Endothelial cell of umbilical vein (primary cell): ENCODE measurements at regions not wholly inside any gene's neighbourhood (a gene's known extent, or its start where the extent isn't known, plus 50 kb on each side); places are given as distances from the start of the nearest gene placed in this dataset.

ENCODE experiments used
- CTCF ChIP-seq, 2 donors: IDR thresholded peaks; 1 replicate in 1 of 2; 2 replicates in 1 of 2; pipeline ENCODE4 v1.5.1; 2011; ENCODE audit warnings: low read length in 2 of 2, mild to moderate bottlenecking in 2 of 2, moderate library complexity in 2 of 2, control low read depth in 1 of 2, inconsistent platforms in 1 of 2, low read depth in 1 of 2; ENCODE audit not compliant: insufficient read depth in 1 of 2; ENCODE audit errors: extremely low read depth in 1 of 2
- POLR2A ChIP-seq: IDR thresholded peaks from 2 replicates; pipeline ENCODE4 v1.6.1; 2012; ENCODE audit warnings: low read depth, mild to moderate bottlenecking, control low read depth, low read length
- POLR2AphosphoS5 ChIP-seq: IDR thresholded peaks from 2 replicates; pipeline ENCODE4 v1.6.1; 2012; ENCODE audit warnings: low read depth, mild to moderate bottlenecking, control low read depth, low read length, moderate library complexity; ENCODE audit not compliant: insufficient read depth

GRCh38 chr4:188959424-188959823 is 820.2 kb downstream of the TRIML1 start:
- TF ChIP-seq CTCF (IDR thresholded peaks at IDR 0.05; ENCODE audit: extremely low read depth in 1 of 2, insufficient read depth in 1 of 2, low read depth in 1 of 2, low read length in 2 of 2): no peak
- no peak for TF ChIP-seq POLR2AphosphoS5
- TF ChIP-seq POLR2A: no peak
